ENCODE measurements at regions not wholly inside any gene's neighbourhood (a gene's known extent, or its start where the extent isn't known, plus 50 kb on each side); places are given as distances from the start of the nearest gene placed in this dataset.
A peak's percentile ranks its signal among the peaks of the same experiment; 100 is the strongest.

DNA sequence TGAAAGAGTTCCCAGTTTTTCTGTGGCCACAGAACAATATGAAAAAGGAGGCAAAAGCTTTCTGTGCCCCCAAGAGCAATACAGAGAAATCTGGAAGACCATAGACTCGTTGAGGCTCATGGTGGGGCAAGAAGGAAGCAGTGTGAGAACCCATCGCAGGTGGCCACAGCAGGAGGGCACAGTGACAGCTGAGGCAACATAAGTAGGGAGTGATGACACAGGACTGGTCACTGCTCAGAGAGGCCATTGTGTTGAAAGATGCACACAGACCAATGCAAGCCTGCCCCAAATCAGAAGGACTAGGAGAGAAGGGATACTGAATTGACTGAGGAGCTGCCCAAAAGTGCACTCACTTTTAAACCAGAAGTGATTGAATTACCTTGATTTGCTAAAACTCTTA lies 483.6 kb downstream of the EPHA4 start:
- intact Hi-C loops (cut with DNase I), result no loop called here
- WGBS, 4 donors, result 79 to 92% (median 87%) methylated on average over 2 of the region's 2 CpGs
- no peak overlapping the region for H3K27ac ChIP-seq

DNA sequence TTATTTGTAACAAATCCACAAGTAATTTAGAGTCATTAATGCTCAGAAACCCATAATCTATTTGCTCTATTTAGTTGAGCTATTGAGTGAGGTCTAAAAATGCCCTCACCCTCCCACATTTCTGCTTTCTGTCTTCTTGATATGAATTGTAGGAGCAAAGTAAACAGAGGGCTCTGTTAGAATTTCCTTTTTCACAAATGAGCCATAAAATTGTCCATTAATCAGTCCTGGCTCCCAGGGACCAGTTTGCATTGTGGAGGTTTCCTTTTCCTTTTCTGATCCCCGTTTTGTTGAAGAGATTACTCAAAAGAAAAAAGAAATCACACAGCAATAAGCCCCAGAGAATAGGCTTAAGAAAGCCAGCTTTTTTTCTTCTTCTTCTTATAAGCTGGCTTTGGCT lies 476.7 kb downstream of the EPHA4 start:
- DNase-seq, result no peak
- H3K27ac ChIP-seq, result no peak overlapping the region
- no peaks in the 10 kb centered on the region for H3K9me3 ChIP-seq (replicated peaks in 1 of 3)
- H3K4me3 ChIP-seq, result no peak overlapping the region
- H3K36me3 ChIP-seq (replicated peaks in 1 of 2), result no peaks in the 10 kb centered on the region
- intact Hi-C loops (cut with DNase I), result no loop called here
- WGBS, 4 donors, result 16 to 37% (median 28%) methylated on average over 1 of the region's 1 CpG
- H3K27me3 ChIP-seq, result peaks cover 3% of the 10 kb centered on the region
- TF ChIP-seq, protein P1, sequence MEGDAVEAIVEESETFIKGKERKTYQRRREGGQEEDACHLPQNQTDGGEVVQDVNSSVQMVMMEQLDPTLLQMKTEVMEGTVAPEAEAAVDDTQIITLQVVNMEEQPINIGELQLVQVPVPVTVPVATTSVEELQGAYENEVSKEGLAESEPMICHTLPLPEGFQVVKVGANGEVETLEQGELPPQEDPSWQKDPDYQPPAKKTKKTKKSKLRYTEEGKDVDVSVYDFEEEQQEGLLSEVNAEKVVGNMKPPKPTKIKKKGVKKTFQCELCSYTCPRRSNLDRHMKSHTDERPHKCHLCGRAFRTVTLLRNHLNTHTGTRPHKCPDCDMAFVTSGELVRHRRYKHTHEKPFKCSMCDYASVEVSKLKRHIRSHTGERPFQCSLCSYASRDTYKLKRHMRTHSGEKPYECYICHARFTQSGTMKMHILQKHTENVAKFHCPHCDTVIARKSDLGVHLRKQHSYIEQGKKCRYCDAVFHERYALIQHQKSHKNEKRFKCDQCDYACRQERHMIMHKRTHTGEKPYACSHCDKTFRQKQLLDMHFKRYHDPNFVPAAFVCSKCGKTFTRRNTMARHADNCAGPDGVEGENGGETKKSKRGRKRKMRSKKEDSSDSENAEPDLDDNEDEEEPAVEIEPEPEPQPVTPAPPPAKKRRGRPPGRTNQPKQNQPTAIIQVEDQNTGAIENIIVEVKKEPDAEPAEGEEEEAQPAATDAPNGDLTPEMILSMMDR (IDR thresholded peaks at IDR 0.05), result no peak
- no peak for TF ChIP-seq POLR2A (IDR thresholded peaks at IDR 0.05)
- H3K4me1 ChIP-seq (replicated peaks in 1 of 2), result no peaks in the 10 kb centered on the region

More for the DNA sequence above, 483.6 kb downstream of the EPHA4 start:
- Histone ChIP-seq H3K4me3 (no peak overlapping the region), H3K36me3 (replicated peaks in 1 of 2) (no peaks in the 10 kb centered on the region), H3K4me1 (replicated peaks in 1 of 2) (no peaks in the 10 kb centered on the region), H3K27me3 (peaks cover 1% of the 10 kb centered on the region), H3K9me3 (replicated peaks in 1 of 3) (no peaks in the 10 kb centered on the region)
- no peak for TF ChIP-seq POLR2A (IDR thresholded peaks at IDR 0.05)
- DNase-seq, result no peak

DNA sequence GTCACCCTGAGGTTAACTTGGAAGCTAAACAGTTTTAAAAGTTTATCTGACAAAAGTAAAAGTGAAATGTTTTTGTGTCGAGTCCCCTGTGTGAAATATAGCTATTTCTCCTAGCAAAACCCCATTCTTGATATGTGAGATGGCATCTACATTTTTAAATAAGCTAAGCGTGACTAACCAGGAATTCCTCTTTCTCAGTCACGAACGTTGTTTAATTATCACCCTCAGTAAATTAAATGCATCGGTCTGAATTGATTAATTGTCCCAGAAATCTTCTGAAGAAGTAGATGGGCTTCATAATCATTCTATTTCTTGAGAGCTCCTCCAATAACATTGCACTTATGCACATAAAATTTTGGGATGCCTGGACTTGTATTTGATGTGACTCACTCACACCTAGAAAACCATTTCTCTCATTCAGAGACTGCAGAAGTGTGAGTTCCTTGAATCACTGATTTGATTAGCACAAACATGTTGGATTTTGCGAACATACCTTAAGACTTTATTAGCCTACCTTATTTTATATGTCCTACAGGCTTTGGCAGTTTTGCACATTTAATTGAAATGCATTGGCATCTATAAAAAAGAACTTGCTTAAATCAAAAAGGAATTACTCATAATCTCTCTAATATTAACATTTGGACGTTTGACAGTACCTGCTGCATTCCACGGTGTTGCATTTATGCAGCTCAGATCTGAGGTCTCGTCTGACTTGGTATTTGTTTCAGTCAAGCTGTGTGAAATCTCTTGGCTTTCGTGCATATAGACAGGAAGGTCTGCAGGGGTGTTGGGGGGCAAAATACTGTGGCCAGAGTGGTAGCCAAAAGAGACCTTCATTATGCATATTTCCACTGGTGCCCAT lies 475.2 kb downstream of the EPHA4 start:
- no peak for DNase-seq
- Histone ChIP-seq H3K27ac (no peak overlapping the region), H3K36me3 (replicated peaks in 1 of 2) (no peaks in the 10 kb centered on the region), H3K27me3 (peaks cover 3% of the 10 kb centered on the region), H3K4me3 (no peak overlapping the region), H3K9me3 (replicated peaks in 1 of 3) (no peaks in the 10 kb centered on the region), H3K4me1 (replicated peaks in 1 of 2) (no peaks in the 10 kb centered on the region)
- intact Hi-C loops (cut with DNase I), result no loop called here
- 73 to 83% (median 79%) methylated on average over 10 of the region's 10 CpGs for WGBS, 4 donors
- TF ChIP-seq, protein P1 (IDR thresholded peaks at IDR 0.05), result no peak
- TF ChIP-seq POLR2A (IDR thresholded peaks at IDR 0.05), result no peak

DNA sequence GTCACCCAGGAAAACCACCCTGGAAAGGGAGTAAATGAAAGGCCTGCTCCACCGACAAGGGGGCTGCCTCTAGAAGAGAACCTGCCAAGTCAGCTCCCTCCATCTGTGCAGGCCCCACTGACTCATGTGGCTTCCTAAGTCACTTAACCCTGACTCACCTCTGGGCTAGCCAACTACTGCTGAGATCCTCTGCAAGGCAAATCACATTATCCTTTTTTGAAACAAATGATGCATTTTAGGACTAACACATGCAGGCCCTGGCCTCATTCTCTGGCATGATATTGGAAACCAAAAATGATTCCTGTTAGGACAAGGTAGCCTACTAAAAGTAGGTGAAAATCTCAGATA lies 474.6 kb downstream of the EPHA4 start:
- intact Hi-C loops (cut with DNase I), result no loop called here
- no peaks in the 10 kb centered on the region for H3K9me3 ChIP-seq (replicated peaks in 1 of 3)
- WGBS, 4 donors, result 82 to 100% (median 91%) methylated on average over 1 of the region's 1 CpG

More for the DNA sequence above, 474.6 kb downstream of the EPHA4 start:
- Histone ChIP-seq H3K27ac (no peak overlapping the region), H3K36me3 (replicated peaks in 1 of 2) (no peaks in the 10 kb centered on the region), H3K4me1 (replicated peaks in 1 of 2) (no peaks in the 10 kb centered on the region), H3K4me3 (no peak overlapping the region), H3K27me3 (peaks cover 3% of the 10 kb centered on the region)
- TF ChIP-seq POLR2A (IDR thresholded peaks at IDR 0.05), result no peak
- TF ChIP-seq, protein P1 (IDR thresholded peaks at IDR 0.05), result no peak
- DNase-seq, result peak in 1 of 7 donors; percentile 13
